H9 (cell line): ENCODE measurements at regions not wholly inside any gene's neighbourhood (a gene's known extent, or its start where the extent isn't known, plus 50 kb on each side); places are given as distances from the start of the nearest gene placed in this dataset.

Source experiments
- DNase-seq: peaks from one replicate; pipeline ENCODE4 v3.0.0-alpha.2; 2017
- H2AFZ ChIP-seq: one replicate; pipeline ENCODE4 v1.6.1; 2013; ENCODE audit warnings: mild to moderate bottlenecking, low read length, control low read depth, moderate library complexity
- H2AK5ac ChIP-seq: 2 replicates; pipeline ENCODE4 v1.6.1; 2013; ENCODE audit warnings: low read length, control low read depth, mixed read lengths; ENCODE audit not compliant: insufficient read length
- H2BK120ac ChIP-seq: one replicate; pipeline ENCODE4 v1.6.1; 2013; ENCODE audit warnings: low read depth, mild to moderate bottlenecking, low read length, control low read depth, inconsistent platforms; ENCODE audit not compliant: poor library complexity, severe bottlenecking
- H2BK12ac ChIP-seq: 2 replicates; pipeline ENCODE4 v1.6.1; 2013; ENCODE audit warnings: low read length, control low read depth, mixed read lengths, low read depth; ENCODE audit not compliant: insufficient read length
- H2BK15ac ChIP-seq: 2 replicates; pipeline ENCODE4 v1.6.1; 2013; ENCODE audit warnings: low read depth, low read length, control low read depth
- H2BK20ac ChIP-seq: one replicate; pipeline ENCODE4 v1.6.1; 2013; ENCODE audit warnings: low read depth, mild to moderate bottlenecking, low read length, control low read depth, inconsistent platforms; ENCODE audit not compliant: poor library complexity, severe bottlenecking
- H2BK5ac ChIP-seq: 2 replicates; pipeline ENCODE4 v1.6.1; 2013; ENCODE audit warnings: low read length, control low read depth, mixed read lengths; ENCODE audit not compliant: insufficient read length
- H3K14ac ChIP-seq: 2 replicates; pipeline ENCODE4 v1.6.1; 2013; ENCODE audit warnings: low read length, control low read depth; ENCODE audit not compliant: insufficient read depth
- H3K18ac ChIP-seq: 2 replicates; pipeline ENCODE4 v1.6.1; 2013; ENCODE audit warnings: low read depth, mild to moderate bottlenecking, mixed read lengths, low read length, control low read depth; ENCODE audit not compliant: insufficient read length
- H3K23ac ChIP-seq: 2 replicates; pipeline ENCODE4 v1.6.1; 2013; ENCODE audit warnings: low read length, control low read depth, mixed read lengths, low read depth; ENCODE audit not compliant: insufficient read length
- H3K23me2 ChIP-seq: 2 replicates; pipeline ENCODE4 v1.6.1; 2013; ENCODE audit warnings: low read depth, mild to moderate bottlenecking, mixed read lengths, low read length, control low read depth; ENCODE audit not compliant: insufficient read length, poor library complexity, severe bottlenecking
- H3K27ac ChIP-seq: 2 replicates; pipeline ENCODE4 v1.5.1; 2013; ENCODE audit warnings: low read length, control low read depth, mixed read lengths, low read depth; ENCODE audit not compliant: insufficient read length
- H3K27me3 ChIP-seq: 2 replicates; pipeline ENCODE4 v1.6.1; 2013; ENCODE audit warnings: low read length, control low read depth, inconsistent platforms; ENCODE audit not compliant: insufficient read depth
- H3K4ac ChIP-seq: 2 replicates; pipeline ENCODE4 v1.6.1; 2013; ENCODE audit warnings: low read depth, mild to moderate bottlenecking, control low read depth, inconsistent platforms, low read length, moderate library complexity
- H3K4me1 ChIP-seq: 2 replicates; pipeline ENCODE4 v1.6.1; 2013; ENCODE audit warnings: low read length, control low read depth, inconsistent platforms; ENCODE audit not compliant: insufficient read depth
- H3K4me2 ChIP-seq: 2 replicates; pipeline ENCODE4 v1.6.1; 2013; ENCODE audit warnings: low read length, control low read depth, mixed read lengths; ENCODE audit not compliant: insufficient read length, insufficient read depth
- H3K56ac ChIP-seq: 2 replicates; pipeline ENCODE4 v1.6.1; 2013; ENCODE audit warnings: low read depth, mild to moderate bottlenecking, mixed read lengths, low read length, control low read depth; ENCODE audit not compliant: insufficient read length
- H3K79me1 ChIP-seq: 2 replicates; pipeline ENCODE4 v1.6.1; 2013; ENCODE audit warnings: low read depth, mild to moderate bottlenecking, moderate library complexity, low read length, control low read depth, inconsistent platforms; ENCODE audit not compliant: insufficient read depth, poor library complexity, severe bottlenecking
- H3K79me2 ChIP-seq: 2 replicates; pipeline ENCODE4 v1.6.1; 2013; ENCODE audit warnings: low read length, control low read depth, inconsistent platforms; ENCODE audit not compliant: insufficient read depth
- H3K9ac ChIP-seq: 2 replicates; pipeline ENCODE4 v1.6.1; 2013; ENCODE audit warnings: low read length, control low read depth, mixed read lengths; ENCODE audit not compliant: insufficient read length; ENCODE audit errors: extremely low read depth
- H3K9me3 ChIP-seq: one replicate; pipeline ENCODE4 v1.6.1; 2013; ENCODE audit warnings: low read depth, low read length, inconsistent platforms; ENCODE audit not compliant: control insufficient read depth
- H3T11ph ChIP-seq: one replicate; pipeline ENCODE4 v1.6.1; 2013; ENCODE audit warnings: mild to moderate bottlenecking, low read length, control low read depth, inconsistent platforms
- H4K20me1 ChIP-seq: one replicate; pipeline ENCODE4 v1.6.1; 2013; ENCODE audit not compliant: control insufficient read depth, insufficient read length, insufficient read depth
- H4K5ac ChIP-seq: 2 replicates; pipeline ENCODE4 v1.6.1; 2013; ENCODE audit warnings: low read depth, mild to moderate bottlenecking, mixed read lengths, low read length, control low read depth; ENCODE audit not compliant: insufficient read length
- H4K8ac ChIP-seq: replicated peaks from 2 replicates; pipeline ENCODE4 v1.6.1; 2013; ENCODE audit warnings: low read length, control low read depth, mixed read lengths, low read depth; ENCODE audit not compliant: insufficient read length
- H4K91ac ChIP-seq: 2 replicates; pipeline ENCODE4 v1.6.1; 2013; ENCODE audit warnings: low read depth, mild to moderate bottlenecking, moderate library complexity, mixed read lengths, low read length, control low read depth; ENCODE audit not compliant: insufficient read length
- H3K27ac Mint-ChIP-seq, 3 experiments: 2 replicates in 2 of 3; 3 replicates in 1 of 3; pipeline ENCODE4 v1.8.0; 2020 to 2021; ENCODE audit warnings: mixed read lengths in 3 of 3, mild to moderate bottlenecking in 1 of 3, moderate library complexity in 1 of 3
- H3K27me3 Mint-ChIP-seq: 2 replicates; pipeline ENCODE4 v1.8.0; 2021; ENCODE audit warnings: low read depth, mild to moderate bottlenecking, moderate library complexity, mixed read lengths
- H3K36me3 Mint-ChIP-seq, 3 experiments: 2 replicates in 2 of 3; 3 replicates in 1 of 3; pipeline ENCODE4 v1.8.0; 2020 to 2021; ENCODE audit warnings: low read depth in 3 of 3, mixed read lengths in 3 of 3; ENCODE audit not compliant: insufficient read depth in 1 of 3
- H3K4me1 Mint-ChIP-seq, 2 experiments: 2 replicates each; pipeline ENCODE4 v1.8.0; 2020; ENCODE audit warnings: mixed read lengths in 2 of 2
- H3K4me3 Mint-ChIP-seq, 2 experiments: 2 replicates in 1 of 2; 3 replicates in 1 of 2; pipeline ENCODE4 v1.8.0; 2020 to 2021; ENCODE audit warnings: mild to moderate bottlenecking in 2 of 2, mixed read lengths in 2 of 2, moderate library complexity in 1 of 2
- H3K9me3 Mint-ChIP-seq, 2 experiments: 2 replicates in 1 of 2; 3 replicates in 1 of 2; pipeline ENCODE4 v1.8.0; 2020; ENCODE audit warnings: mild to moderate bottlenecking in 2 of 2, mixed read lengths in 2 of 2, moderate library complexity in 1 of 2
- CTCF ChIP-seq: fragments of 200-600 bp; sonication (generic); conservative IDR thresholded peaks from 3 replicates; pipeline ENCODE4 v1.8.0; 2021; ENCODE audit warnings: antibody characterized with exemption, mild to moderate bottlenecking
- WGBS: extraction: QIAGEN DNeasy Blood & Tissue Kit; methylation state at CpG from one replicate; pipeline ENCODE4 v1.1.7; 2013; ENCODE audit warnings: missing lambda C conversion rate, low lambda C conversion rate, mixed read lengths; ENCODE audit not compliant: insufficient read length; ENCODE audit errors: extremely low coverage; 5-methylcytosine and 5-hydroxymethylcytosine counted together

DNA sequence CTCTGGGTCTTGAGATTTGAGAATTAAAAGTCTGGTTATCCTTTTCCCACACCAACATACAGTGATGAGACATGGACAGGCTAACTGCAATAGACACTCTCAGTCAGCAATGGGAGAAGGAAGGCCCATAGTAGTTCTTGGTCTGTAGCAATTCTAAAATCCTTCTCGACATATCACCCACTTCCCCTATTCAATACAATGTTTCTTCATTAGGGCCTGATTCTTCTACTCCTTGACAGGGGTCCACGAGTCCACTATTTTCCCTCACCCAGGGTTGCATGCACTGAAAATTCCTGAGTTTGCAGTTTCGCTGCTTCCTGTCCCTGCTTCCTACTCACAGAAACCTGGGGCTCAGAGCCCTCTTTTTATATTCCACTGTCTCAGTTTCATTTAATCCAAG lies 402.8 kb downstream of the MAT2B start:
- Histone ChIP-seq H2BK5ac (no peak overlapping the region), H3K14ac (no peak overlapping the region), H4K5ac (no peak overlapping the region), H3T11ph (no peak overlapping the region), H3K4ac (no peak overlapping the region), H3K79me1 (no peaks in the 10 kb centered on the region), H2BK20ac (no peak overlapping the region), H4K91ac (no peak overlapping the region), H3K23me2 (no peaks in the 10 kb centered on the region), H3K4me2 (no peak overlapping the region), H3K4me1 (no peaks in the 10 kb centered on the region; the same call in 1 of the 2 replicates), H2AK5ac (no peak overlapping the region), H2BK15ac (no peak overlapping the region), H3K18ac (no peak overlapping the region), H3K9ac (no peak overlapping the region), H3K56ac (no peak overlapping the region), H3K27ac (no peak overlapping the region), H3K23ac (no peak overlapping the region), H2BK120ac (no peak overlapping the region), H3K27me3 (no peaks in the 10 kb centered on the region), H4K8ac (no peak overlapping the region), H2AFZ (no peak overlapping the region), H3K79me2 (no peaks in the 10 kb centered on the region), H2BK12ac (no peak overlapping the region), H4K20me1 (no peaks in the 10 kb centered on the region), H3K9me3 (no peaks in the 10 kb centered on the region)
- Mint-ChIP-seq H3K27ac (peak overlapping the region in 1 of 3 experiments; percentile 41; a peak in 1 of 7 replicates), H3K27me3 (no peaks in the 10 kb centered on the region), H3K9me3 (peaks cover 0 to 4% of the 10 kb centered on the region in 2 experiments; a peak in 2 of 5 replicates), H3K4me3 (no peak overlapping the region), H3K36me3 (no peaks in the 10 kb centered on the region; a peak in 1 of 7 replicates), H3K4me1 (no peaks in the 10 kb centered on the region)
- no CpG with 5 or more reads among the region's 3 CpGs for WGBS
- no peak for TF ChIP-seq CTCF
- no peak for DNase-seq
